Ovary (tissue), 3 donors: ENCODE measurements at regions not wholly inside any gene's neighbourhood (a gene's known extent, or its start where the extent isn't known, plus 50 kb on each side); places are given as distances from the start of the nearest gene placed in this dataset.

ENCODE experiments used
- EP300 ChIP-seq: sonication (generic); formaldehyde crosslinking; IDR thresholded peaks from one replicate; pipeline ENCODE4 v1.6.1; 2017; ENCODE audit warnings: antibody characterized with exemption
- POLR2A ChIP-seq: fragments of 450-650 bp; IDR thresholded peaks from one replicate; pipeline ENCODE4 v1.6.1; 2017; ENCODE audit warnings: antibody characterized with exemption, mild to moderate bottlenecking, moderate library complexity
- TF ChIP-seq, protein P1 (sequence below), 3 donors: fragments of 450-650 bp in 2 of 3; fragments of 200-600 bp in 1 of 3; IDR thresholded peaks; one replicate each; pipeline versions ENCODE4 v1.5.1 to v1.8.0; 2016 to 2022; ENCODE audit warnings: antibody characterized with exemption in 3 of 3, mild to moderate bottlenecking in 1 of 3
- donor health status: DM: no; HTN: no; CAD: no.

- TF ChIP-seq, protein P1, sequence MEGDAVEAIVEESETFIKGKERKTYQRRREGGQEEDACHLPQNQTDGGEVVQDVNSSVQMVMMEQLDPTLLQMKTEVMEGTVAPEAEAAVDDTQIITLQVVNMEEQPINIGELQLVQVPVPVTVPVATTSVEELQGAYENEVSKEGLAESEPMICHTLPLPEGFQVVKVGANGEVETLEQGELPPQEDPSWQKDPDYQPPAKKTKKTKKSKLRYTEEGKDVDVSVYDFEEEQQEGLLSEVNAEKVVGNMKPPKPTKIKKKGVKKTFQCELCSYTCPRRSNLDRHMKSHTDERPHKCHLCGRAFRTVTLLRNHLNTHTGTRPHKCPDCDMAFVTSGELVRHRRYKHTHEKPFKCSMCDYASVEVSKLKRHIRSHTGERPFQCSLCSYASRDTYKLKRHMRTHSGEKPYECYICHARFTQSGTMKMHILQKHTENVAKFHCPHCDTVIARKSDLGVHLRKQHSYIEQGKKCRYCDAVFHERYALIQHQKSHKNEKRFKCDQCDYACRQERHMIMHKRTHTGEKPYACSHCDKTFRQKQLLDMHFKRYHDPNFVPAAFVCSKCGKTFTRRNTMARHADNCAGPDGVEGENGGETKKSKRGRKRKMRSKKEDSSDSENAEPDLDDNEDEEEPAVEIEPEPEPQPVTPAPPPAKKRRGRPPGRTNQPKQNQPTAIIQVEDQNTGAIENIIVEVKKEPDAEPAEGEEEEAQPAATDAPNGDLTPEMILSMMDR (IDR thresholded peaks at IDR 0.05) = no peak
- TF ChIP-seq POLR2A (no peak), EP300 (no peak)
Observed at GRCh38 chr7:85479918-85480643, 293.2 kb upstream of the SEMA3D start.
